EL (cell line): ENCODE measurements at regions not wholly inside any gene's neighbourhood (a gene's known extent, or its start where the extent isn't known, plus 50 kb on each side); places are given as distances from the start of the nearest gene placed in this dataset.

Source experiments
- DNase-seq: peaks from one replicate; pipeline ENCODE4 v3.0.0-alpha.2; 2016

DNA sequence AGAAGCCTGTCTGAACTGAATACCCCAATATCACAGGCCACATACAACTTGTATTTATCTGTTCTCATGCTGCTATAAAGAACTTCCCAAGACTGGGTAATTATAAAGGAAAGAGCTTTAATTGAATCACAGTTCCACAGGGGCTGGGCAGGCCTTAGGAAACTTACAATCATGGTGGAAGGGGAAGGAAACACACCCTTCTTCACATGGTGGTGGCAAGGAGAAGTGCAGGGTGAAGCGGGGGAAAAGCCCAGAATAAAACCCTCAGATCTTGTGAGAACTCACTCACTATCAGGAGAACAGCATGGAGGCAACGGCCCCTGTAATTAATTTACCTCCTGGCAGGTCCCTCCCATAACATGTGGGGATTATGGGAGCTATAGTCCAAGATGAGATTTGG, 50.3 kb upstream of the FNDC1 start:
- DNase-seq, result no peak

DNA sequence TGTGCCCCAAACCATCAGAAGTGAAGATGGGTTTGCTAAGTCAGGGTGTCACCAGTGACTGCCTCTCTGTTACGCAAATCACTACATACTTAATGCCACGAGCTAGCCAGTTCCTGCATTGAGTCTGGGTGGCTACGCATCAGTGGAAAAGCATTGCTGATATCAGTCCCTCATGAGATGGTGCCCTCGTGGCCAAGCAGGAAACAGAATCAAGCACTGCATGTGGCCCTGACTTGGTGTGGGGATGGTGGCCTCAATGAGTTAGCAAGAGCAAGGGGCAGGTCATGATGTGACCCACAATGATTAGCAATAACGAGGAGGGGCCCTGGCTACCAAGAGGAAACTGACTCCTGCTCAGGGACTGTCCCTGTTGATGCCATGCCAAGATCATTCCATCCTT, 51.6 kb upstream of the FNDC1 start:
- no peak for DNase-seq

DNA sequence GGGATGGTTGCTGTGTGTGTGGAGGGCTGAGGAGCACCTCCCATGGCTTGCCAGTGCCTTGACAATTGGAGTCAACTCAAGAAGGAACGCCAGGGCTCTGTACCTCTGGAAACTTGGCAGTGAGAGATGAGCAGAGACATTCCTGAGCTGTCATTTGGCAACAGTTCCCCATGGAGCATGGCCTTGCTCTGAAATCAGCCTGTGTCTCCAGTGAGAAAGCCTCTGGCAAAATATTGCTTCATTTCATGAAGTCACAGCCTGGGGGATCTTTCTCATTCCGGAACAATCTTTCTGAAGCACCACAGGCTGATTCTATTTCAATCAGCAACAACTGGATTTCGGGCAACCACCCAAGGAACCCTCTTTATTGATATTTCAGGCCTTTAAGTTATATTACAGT, 52.2 kb upstream of the FNDC1 start:
- DNase-seq, result peak; percentile 72

DNA sequence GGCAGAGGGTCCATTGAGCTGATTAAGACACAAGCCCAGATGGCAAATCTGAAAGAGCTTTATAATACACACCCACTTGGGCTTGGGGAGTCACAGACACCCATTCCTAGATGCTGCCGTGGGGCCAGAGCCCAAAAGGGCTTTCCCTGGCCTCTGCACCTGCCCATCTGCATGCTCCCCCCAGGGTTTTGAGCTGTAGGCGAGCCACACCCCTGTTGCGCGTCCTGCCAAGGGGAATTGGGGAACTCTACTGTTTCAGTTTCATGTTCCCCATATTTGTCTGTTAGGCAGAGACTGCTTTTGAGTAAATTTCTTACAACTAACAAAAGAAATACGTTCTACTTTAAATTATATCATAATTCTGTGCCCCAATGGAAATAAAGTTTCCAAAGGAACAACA, 52.9 kb upstream of the FNDC1 start:
- no peak for DNase-seq

DNA sequence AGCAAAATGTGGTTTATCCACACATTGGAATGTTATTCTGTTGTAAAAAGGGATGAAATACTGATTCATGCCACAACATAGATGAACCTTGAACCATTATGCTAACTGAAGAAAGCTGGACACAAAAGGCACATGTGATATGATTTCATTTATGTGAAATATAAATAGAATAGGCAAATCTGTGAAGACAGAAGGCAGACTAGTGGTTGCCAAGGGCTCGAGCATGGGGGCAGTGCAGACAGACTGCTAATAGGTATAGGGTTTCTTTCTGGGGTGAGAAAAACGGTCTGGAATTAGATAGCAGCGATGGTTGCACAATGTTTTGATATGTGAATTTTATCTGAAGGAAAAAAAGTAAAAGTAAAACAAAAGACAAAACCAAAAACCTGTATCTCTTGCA, 54.6 kb upstream of the FNDC1 start:
- no peak for DNase-seq

DNA sequence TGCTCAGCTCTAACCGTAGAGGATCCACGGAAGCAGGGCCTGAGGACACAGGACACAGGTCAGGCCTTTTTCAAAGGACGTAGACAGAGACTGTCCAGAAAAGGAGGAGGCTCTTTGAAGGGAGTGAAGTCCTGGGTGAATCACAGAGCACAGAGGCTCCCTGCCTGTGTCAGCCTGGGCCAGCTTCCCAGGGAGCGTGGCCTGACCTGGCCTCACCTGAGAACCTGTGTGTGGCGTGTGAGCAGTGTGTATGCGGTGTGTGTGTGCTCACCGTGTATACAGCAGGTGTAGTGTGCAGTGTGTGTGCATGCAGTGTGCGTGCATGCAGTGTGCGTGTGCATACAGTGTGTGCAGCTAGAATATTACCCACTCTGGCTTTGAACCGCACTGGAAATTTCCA, 56.0 kb upstream of the FNDC1 start:
- no peak for DNase-seq

DNA sequence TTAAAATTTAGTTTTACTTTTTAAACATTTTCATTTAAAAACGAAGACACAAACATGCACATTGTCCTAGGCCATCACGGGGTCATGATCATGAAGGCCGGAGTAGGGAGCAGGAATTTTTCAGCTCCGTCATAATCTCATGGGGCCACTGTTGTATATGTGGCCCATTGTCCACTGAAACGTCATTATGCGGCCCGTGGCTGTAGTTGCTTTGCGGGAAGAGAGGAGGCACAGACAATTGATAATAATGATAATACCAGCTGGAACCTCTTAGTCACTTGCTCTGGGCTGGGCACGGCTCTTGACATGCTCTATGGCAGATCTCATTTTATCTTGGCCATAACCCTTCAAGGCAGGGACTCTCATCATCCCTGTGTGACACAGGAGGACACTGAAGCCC, 56.5 kb upstream of the FNDC1 start:
- no peak for DNase-seq

DNA sequence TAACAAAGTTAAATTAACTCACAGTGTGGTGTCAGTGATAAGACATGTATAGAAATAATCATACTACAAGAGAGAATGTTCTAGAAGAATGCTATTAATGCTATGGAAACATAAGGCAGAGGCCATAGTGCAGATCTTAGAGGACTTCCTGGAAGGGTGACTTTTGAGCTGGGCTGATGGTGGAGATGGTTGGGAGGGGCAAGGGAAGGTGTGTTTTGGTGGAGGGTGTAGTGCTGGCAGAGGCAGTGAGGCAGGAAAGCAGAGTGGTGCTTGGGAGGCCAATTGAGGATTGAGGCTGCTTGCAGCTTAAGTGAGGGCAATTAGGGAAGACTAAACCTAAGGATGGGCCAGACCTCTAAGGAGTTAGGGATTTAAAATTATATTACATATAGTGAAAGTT, 58.5 kb upstream of the FNDC1 start:
- no peak for DNase-seq

DNA sequence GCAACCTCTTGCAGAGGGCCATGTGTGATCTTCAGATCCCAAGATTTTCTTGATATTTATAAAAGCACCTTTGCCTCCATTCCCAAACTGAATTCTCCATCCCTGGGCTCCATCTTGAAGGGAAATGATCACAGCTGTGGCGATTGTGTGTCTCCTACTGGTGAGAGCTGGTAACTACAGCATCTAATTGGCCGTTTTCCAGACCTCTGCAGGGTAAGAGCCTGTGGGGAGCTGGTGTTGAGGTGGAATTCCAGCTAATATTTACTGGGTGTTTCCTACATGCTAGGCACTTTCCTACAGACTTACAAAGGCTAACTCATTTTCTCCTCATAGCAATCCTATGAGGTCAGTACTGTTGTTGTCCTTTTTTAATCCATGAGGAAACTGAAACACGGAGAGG, 59.2 kb upstream of the FNDC1 start:
- DNase-seq, result peak; percentile 70

DNA sequence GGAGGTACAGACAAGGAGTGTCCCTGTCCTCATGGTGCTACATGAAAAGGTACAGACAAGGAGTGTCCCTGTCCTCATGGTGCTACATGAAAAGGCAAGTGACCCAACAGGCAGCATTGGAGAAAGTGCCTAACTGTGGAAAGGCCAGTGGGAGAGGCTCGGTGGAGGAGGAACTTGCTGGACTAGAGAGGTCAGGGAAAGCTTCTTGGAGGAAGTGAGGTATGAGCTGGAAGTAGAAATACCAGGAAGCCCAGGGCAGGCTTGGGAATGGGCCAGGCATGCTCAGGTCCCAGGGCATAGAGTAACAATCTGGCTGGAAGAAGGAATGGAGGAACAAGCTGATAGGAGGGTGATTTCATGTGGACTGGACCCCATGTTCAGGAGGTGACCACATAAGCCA, 59.8 kb upstream of the FNDC1 start:
- no peak for DNase-seq

DNA sequence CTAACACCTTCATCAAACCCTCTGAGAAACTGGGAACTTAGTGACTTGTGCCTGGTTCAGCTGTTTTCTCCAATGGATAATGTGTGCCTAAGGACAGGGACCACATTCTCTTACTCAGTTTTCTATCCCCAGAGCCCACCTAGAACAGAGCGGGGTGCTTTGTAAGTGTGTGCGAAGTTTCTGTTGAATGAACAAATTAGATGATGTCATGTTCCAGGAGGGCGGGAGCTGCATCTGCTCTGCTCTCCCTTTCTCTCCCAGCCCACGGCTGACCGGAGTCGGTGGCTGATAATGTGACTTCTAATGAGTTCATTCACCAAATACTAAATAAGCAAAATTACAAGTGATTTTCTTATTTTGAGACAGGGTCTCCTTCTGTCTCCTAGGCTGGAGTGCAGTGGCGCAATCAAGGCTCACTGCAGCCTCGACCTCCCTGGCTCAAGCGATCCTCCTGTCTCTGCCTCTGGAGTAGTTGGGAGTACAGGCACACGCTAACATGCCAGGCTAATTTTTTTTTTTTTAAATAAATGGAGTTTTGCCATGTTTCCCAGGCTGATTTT, 60.7 kb upstream of the FNDC1 start:
- no peak for DNase-seq

DNA sequence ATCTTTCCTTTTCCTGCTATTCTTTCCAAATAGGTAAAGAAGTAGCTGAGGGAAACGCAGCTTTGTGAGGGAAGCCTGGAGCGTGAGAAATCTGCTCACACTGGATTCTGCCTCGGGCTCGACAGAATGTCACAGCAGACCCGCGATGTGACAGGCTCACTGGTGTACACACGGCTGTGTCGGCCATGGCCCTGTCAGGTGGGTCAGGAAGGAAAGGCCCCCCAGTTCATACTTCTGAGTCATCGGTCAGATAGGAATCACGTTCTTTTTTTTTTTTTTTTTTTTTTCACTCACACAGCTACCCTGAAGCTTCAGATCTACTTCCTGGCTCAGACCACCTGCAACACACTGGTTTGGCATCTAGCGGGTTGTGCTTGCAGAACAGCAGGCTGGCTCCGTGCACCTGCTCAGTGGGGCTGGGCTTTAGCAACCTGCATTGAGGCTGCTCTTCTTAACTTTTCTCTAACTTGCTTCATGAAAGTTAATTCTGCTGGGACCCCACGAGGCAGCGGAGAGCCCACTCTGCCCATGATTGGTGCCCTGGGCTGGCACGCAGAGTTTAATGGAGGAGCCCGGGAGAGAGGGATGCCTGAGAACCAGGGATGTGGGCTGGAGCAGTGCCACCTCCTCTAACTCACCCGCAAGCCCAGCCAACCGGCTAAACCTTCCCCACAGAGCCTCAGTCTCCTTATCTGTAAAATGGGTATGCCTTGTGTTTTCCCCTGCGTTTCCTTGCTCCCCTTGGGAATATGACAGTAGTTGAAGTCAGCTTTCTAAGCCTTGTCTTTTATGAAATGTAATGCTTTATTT, 61.5 kb upstream of the FNDC1 start:
- DNase-seq, result no peak

DNA sequence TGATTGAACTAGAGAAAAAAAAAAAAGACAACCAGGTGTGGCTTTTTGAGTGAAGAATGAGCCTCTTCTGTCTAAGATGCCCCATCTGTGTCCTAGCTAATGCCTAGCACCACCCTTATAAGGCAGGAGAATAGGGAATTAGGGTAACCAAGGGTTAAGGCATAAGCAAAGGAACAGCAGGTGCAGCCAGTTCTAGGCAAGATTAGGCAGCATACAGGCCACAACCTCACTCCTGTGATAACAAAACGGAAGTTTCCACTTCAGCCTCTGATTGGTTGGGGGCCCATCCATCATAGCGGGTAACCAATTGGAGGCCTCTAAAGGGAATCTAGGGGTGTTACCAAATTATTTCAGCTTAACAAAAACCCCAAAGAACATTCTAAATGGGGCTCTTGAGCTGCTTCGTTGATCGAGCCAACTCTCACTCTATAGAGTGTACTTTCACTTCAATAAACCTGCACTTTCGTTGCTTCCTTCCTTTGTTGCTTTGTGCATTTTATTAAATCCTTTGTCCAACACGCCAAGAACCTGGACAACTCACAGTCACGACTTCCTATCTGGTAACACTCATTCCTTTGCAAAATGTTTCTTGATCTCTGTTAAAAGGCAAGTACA, 61.9 kb upstream of the TAGAP start:
- peak; percentile 49 for DNase-seq

DNA sequence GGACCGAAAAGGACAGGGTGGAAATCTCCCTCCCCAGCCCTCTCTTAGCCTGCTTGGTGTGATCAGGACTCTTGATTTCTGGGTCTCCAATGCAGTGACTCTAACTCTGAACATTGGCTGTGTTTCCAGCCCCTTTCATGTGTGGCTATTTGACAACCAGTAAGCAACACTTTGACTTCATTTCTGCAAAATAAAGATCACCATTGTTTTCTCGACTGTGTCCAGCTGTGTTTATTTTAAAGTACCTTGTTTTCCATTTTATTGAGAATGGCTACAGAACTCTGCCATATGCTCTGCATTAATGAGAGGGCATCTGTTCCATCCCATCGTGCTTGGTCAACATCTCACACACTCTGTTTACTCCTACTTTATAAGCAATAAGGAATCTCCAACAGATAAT, 60.9 kb upstream of the TAGAP start:
- DNase-seq, result no peak

DNA sequence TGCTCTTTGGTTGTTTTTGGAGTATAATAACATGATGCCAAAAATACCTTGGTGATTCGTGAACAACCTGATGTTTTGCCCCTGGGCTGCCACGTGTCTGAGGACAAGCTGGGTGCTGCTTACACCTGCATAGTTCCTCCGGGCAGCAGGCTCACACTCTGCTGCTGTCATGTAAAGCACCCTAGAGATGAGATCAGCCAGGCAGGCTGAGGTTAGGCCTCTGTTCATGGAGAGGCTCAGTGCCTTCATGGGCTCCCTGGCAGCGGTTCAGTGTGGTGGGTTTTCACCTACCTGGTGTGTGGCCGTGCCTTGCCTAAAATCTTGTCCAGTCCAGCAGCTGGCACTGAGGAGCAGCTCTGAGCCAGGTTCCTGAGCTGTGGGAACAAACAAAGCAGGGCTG, 60.1 kb upstream of the TAGAP start:
- no peak for DNase-seq

DNA sequence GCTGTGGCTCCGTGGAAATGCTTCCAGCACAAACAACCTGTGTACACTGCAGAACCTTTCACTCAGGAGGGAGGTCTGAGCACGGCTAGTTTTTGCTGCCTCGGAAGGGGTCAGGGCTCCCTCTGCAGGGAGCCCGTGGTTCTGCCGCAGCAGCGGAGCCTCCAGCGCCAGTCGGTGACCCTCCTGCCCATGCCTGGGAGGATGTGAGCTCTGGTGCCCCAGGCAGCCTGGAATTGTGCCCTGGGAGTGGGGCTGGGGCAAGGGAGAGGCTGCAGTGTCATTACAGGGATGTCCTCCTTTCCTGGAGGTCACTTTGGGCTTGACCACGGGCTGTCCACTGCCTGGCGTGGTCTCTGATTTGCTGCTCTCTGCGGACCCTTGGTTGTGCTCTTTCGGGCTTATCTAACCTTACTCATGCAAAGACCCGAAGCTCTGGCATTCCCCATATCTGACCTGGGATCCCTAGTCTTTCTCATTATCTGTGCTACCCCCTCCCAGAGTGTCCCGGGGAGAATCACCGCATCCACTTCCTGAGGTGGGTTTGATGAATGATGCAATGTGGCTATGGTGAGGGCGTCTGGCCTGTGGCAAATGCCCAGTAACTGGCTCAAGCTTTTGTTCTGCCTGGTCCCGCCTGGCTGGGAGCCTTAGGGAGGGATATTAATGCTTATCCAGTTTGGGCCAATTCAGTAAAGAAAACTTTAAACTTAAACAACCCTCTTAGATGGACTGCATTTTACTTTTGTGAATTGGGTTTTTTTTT, 59.6 kb upstream of the TAGAP start:
- DNase-seq, result peak; percentile 39

DNA sequence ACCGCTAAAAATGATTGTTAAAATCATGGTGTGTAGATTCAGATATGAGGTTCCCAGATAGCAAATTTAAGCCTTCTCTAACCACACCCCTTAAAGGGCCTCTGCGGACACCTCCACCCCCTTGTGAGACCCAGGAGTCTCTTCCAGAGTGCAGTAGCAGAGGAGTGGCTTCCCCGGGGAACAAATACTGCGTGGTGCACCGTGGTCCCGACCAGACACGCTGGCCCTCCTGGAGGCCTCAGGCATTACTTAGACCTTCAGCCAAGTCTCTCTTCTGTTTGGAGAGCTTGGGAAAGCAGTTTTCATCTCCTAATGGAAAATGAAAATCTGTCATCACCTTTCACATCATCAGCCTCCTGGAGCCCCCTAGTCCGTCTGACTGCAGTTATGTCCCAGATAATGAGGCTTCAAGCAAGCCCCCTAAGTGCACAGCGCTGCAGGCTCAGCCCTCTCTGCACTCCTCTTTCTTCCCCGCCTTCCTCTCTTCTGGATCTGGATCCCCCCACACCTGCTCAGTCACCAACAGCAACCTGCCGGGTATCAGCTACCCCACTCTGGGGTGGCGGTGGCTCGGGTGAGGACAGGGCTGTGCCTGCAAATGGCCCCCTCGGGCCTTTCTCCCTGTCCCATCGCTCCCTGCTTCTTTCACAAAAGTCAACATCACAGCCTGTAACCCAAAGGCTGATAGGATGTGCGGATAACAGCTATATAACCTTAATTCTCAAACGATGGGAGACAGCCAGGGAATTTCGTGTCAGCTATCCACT, 58.8 kb upstream of the TAGAP start:
- no peak for DNase-seq

DNA sequence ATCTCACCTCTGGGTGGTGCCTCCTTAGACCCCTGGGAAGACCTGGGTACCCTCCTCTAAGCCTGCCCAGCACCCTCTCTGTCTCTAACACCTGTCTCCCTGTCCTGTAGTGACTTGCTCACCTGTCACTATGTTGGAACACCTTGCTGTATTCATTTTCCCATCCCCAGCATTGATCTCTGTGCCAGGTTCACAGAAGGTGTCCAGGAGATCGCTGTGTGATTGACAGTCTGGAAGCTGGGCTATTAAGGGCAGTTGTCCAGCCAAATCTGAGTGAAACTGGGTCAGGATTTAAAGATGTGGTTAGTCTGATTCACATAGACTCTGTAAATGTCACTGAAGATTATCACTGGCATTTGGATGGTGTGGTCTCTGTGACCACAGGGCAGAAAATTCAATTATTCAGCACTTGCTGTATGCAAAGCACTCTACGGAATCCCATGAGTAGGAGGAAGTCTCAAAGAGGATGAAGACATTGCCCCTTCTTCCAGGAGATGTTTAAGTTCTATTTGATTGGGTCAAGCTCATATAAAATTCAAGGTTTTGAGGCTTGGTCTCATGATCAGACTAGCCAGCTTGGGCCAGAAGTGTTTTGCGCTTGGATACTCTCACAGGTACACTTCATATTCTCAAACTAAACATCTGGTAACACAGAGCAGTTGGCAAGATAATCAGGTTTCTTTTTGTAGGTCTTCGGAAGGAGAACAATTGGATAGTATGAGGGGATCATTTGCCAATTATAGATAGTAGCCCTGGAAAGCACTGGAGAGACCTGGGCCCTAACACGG, 57.8 kb upstream of the TAGAP start:
- no peak for DNase-seq

DNA sequence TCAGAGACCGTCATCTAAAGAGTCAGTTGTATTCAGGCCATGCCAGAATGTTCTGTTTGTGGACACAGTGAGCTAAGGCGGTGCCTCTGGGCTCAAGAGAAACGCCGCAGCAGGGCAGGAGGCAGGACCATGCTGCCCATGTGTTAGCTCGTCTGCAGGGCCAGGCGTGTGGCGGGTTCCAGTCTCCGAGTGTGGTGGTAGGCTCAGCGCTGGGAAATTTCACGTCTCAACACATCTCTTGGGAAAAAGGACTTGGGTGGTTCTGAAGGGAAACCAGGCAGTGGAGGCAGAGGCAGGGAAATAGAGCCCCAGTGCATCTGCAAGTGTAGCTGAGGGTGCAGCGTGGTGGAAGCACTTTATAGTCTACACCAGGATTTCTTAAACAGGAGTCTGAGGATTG, 56.9 kb upstream of the TAGAP start:
- DNase-seq, result no peak

DNA sequence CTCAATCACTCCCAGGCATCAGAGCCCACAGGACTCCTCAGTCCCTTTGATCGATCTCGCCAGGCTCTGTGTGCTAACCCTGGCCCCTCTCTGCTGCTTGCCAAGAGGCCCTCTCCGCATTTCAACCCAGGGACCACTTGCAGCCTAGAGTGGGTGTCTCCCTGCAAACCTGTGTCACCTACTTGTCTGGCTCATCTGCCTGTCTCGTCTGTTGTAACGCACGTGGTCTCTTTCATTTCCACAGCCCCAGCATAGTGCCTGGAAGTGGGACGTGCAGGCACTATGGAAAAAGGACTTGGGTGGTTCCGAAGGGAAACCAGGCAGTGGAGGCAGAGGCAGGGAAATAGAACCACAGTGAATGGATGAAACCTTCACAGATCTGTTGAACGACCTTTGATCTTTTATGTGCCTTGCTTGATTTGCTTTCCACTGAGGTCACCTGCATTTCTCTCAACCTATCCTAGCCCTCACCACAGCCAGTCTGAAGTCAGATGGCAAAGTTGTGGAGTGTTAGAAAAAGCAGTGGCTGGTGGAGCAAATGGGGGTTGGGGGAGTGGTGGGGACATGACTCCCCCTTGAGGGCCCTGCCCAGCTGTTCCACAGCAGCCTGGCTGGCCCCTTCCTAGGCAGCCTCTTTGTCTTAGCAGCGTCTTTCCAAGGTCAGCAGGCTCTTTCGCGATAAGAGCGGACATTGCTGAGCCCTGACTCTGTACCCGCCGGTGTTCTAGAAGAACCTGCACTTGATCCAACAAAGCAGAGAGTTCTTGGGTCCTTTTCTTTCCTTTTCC, 55.8 kb upstream of the TAGAP start:
- no peak for DNase-seq

DNA sequence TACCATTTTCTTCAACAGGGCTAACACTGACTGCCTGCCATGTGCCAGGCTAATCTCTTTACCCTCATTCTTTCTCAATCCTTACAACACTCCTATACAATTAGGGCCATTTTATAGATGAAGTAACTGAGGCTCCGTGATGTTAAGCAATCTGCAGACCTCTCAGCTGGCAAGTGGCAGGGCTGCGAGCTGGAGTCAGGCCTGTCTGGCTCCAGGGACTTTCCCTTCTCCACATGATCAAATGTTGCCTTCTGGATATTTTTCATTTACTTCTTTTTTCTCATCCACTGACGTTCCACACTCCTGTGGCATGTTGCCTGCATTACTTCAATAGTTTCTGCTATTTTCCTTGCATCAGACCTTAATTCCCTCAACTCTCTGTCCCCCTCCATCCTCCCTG, 55.2 kb upstream of the TAGAP start:
- no peak for DNase-seq
